Loucy (cell line): ENCODE measurements at regions not wholly inside any gene's neighbourhood (a gene's known extent, or its start where the extent isn't known, plus 50 kb on each side); places are given as distances from the start of the nearest gene placed in this dataset.

ENCODE experiments used
- H2AFZ ChIP-seq: fragments of 200-600 bp; sonication (generic); 2 replicates; pipeline ENCODE4 v1.6.0; 2016; ENCODE audit warnings: antibody characterized with exemption, mild to moderate bottlenecking, low read length, moderate library complexity
- H3F3A ChIP-seq: fragments of 200-600 bp; 2 replicates; pipeline ENCODE4 v1.6.0; 2016; ENCODE audit warnings: antibody characterized with exemption, low read depth, mild to moderate bottlenecking
- H3K27me3 ChIP-seq: fragments of 200-600 bp; sonication (generic); 2 replicates; pipeline ENCODE4 v1.6.1; 2014; ENCODE audit warnings: low read length, mild to moderate bottlenecking; ENCODE audit not compliant: insufficient read depth, poor library complexity, severe bottlenecking
- H3K36me3 ChIP-seq: fragments of 200-600 bp; sonication (generic); 2 replicates; pipeline ENCODE4 v1.6.1; 2016; ENCODE audit warnings: low read length; ENCODE audit not compliant: insufficient read depth
- H3K4me1 ChIP-seq: fragments of 200-600 bp; sonication (generic); 2 replicates; pipeline ENCODE4 v1.5.1; 2014; ENCODE audit warnings: low read length, mild to moderate bottlenecking; ENCODE audit not compliant: insufficient read depth, poor library complexity, severe bottlenecking
- H3K4me2 ChIP-seq: fragments of 200-600 bp; sonication (generic); 2 replicates; pipeline ENCODE4 v1.6.0; 2014; ENCODE audit warnings: antibody characterized with exemption, low read length, low read depth, mild to moderate bottlenecking; ENCODE audit not compliant: poor library complexity, severe bottlenecking
- H3K4me3 ChIP-seq: fragments of 200-600 bp; sonication (generic); 2 replicates; pipeline ENCODE4 v1.5.1; 2014; ENCODE audit warnings: low read length, mild to moderate bottlenecking, mixed read lengths; ENCODE audit not compliant: poor library complexity, severe bottlenecking
- H3K79me2 ChIP-seq: fragments of 200-600 bp; sonication (generic); 2 replicates; pipeline ENCODE4 v1.6.1; 2014; ENCODE audit warnings: low read length; ENCODE audit not compliant: insufficient read depth
- H3K9ac ChIP-seq: fragments of 200-600 bp; sonication (generic); 2 replicates; pipeline ENCODE4 v1.6.0; 2014; ENCODE audit warnings: mild to moderate bottlenecking, low read depth, low read length, moderate library complexity; ENCODE audit not compliant: poor library complexity, severe bottlenecking
- H3K9me2 ChIP-seq: fragments of 200-600 bp; sonication (generic); replicated peaks from 2 replicates; pipeline ENCODE4 v1.6.1; 2016; ENCODE audit warnings: low read depth, low read length, mixed read lengths
- H3K9me3 ChIP-seq: fragments of 200-600 bp; sonication (generic); 2 replicates; pipeline ENCODE4 v1.6.1; 2014; ENCODE audit warnings: mild to moderate bottlenecking, antibody characterized with exemption, low read length, low read depth; ENCODE audit not compliant: insufficient read depth
- H4K20me1 ChIP-seq: fragments of 200-600 bp; sonication (generic); 2 replicates; pipeline ENCODE4 v1.6.0; 2014; ENCODE audit warnings: antibody characterized with exemption, low read length, mild to moderate bottlenecking; ENCODE audit not compliant: insufficient read depth, poor library complexity, severe bottlenecking
- EZH2phosphoT487 ChIP-seq: fragments of 200-600 bp; IDR thresholded peaks from 2 replicates; pipeline ENCODE4 v1.6.1; 2018; ENCODE audit warnings: antibody characterized with exemption, mild to moderate bottlenecking, moderate library complexity, borderline replicate concordance
- TF ChIP-seq, protein P1 (sequence below): fragments of 200-600 bp; sonication (generic); conservative IDR thresholded peaks from 2 replicates; pipeline ENCODE4 v1.5.1; 2014; ENCODE audit warnings: mild to moderate bottlenecking, antibody characterized with exemption, low read length

DNA sequence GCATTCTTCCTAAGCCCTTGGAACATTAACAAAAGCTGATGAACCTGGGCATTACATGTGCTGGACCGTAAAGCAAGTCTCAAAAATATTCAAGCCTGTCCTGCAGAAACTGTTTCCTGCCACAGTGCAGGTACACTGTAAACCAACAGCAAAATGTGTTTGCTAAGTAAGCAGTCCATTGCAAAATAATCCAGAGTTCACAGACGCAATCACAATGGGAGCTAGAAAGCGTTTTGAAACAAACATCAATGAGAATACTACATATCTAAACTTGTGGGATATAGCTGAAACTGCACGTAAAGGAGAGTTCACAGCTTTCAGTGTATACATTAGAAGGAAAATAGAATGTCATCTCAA is 61.6 kb downstream of the RGS12 start:
- no peak for TF ChIP-seq EZH2phosphoT487
- TF ChIP-seq, protein P1, sequence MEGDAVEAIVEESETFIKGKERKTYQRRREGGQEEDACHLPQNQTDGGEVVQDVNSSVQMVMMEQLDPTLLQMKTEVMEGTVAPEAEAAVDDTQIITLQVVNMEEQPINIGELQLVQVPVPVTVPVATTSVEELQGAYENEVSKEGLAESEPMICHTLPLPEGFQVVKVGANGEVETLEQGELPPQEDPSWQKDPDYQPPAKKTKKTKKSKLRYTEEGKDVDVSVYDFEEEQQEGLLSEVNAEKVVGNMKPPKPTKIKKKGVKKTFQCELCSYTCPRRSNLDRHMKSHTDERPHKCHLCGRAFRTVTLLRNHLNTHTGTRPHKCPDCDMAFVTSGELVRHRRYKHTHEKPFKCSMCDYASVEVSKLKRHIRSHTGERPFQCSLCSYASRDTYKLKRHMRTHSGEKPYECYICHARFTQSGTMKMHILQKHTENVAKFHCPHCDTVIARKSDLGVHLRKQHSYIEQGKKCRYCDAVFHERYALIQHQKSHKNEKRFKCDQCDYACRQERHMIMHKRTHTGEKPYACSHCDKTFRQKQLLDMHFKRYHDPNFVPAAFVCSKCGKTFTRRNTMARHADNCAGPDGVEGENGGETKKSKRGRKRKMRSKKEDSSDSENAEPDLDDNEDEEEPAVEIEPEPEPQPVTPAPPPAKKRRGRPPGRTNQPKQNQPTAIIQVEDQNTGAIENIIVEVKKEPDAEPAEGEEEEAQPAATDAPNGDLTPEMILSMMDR: no peak
- Histone ChIP-seq H2AFZ (no peak overlapping the region), H3K9ac (no peak overlapping the region), H3K9me2 (no peaks in the 10 kb centered on the region), H4K20me1 (peaks cover 6% of the 10 kb centered on the region), H3K4me2 (no peak overlapping the region), H3K79me2 (peaks cover 81% of the 10 kb centered on the region), H3K4me1 (peaks cover 9% of the 10 kb centered on the region), H3K36me3 (peaks cover 36% of the 10 kb centered on the region), H3F3A (peaks cover 7% of the 10 kb centered on the region), H3K27me3 (no peaks in the 10 kb centered on the region), H3K9me3 (peaks cover 10% of the 10 kb centered on the region; the same call in 1 of the 2 replicates), H3K4me3 (no peak overlapping the region)

DNA sequence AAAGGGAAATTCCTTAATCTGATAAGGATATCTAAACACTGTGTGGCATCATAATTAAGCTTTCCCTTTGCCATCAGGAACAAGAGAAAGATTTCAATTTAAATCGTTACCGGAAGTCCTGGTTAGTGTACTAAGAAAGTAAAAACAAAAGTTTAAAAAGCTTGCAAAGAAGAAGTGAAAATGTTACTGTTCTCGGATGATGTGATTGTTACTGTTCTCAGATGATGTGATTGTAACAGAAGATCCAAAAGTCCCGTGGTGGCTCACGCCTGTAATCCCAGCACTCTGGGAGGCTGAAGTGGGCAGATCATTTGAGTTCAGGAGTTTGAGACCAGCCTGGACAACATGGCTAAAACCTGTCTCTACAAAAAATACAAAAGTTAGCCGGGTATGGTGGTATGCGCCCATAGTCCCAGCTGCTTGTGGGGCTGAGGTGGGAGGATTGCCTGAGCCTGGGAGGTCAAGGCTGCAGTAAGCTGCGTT is 62.5 kb downstream of the RGS12 start:
- Histone ChIP-seq H3K79me2 (peaks cover 81% of the 10 kb centered on the region), H3F3A (peaks cover 7% of the 10 kb centered on the region), H3K9me2 (no peaks in the 10 kb centered on the region), H3K9me3 (peaks cover 10% of the 10 kb centered on the region; the same call in 1 of the 2 replicates), H3K4me2 (no peak overlapping the region), H3K27me3 (no peaks in the 10 kb centered on the region), H2AFZ (no peak overlapping the region), H3K36me3 (peaks cover 36% of the 10 kb centered on the region), H3K4me3 (no peak overlapping the region), H4K20me1 (peaks cover 15% of the 10 kb centered on the region), H3K4me1 (peaks cover 10% of the 10 kb centered on the region), H3K9ac (no peak overlapping the region)
- TF ChIP-seq, protein P1: no peak
- TF ChIP-seq EZH2phosphoT487: no peak

DNA sequence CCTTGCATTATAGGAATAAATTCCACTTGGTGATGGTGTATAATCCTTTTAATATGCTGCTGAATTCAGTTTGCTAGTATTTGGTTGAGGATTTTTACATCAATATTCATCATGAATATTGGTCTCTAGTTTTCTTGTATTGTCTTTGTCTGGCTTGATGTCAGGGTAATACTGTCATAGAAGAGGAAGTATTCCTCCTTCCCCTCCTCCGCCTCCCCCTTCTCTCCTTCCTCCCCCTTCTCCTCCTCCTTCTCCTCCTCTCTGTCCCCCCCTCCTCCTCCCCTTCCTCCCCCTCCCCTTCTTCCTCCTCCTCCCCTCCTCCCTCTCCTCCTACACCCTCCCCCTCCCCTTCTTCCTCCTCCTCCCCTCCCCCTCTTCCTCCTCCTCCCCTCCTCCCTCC is 65.8 kb downstream of the RGS12 start:
- Histone ChIP-seq H3K36me3 (peaks cover 22% of the 10 kb centered on the region), H3K27me3 (no peaks in the 10 kb centered on the region), H3K4me2 (no peak overlapping the region), H3K9me3 (no peaks in the 10 kb centered on the region), H3K9ac (no peak overlapping the region), H3K4me3 (no peak overlapping the region), H3K4me1 (peaks cover 10% of the 10 kb centered on the region), H3F3A (peaks cover 7% of the 10 kb centered on the region), H3K79me2 (peaks cover 85% of the 10 kb centered on the region), H3K9me2 (no peaks in the 10 kb centered on the region), H2AFZ (no peak overlapping the region), H4K20me1 (peaks cover 33% of the 10 kb centered on the region)
- TF ChIP-seq, protein P1: no peak
- no peak for TF ChIP-seq EZH2phosphoT487
